Fibroblast of skin of right biceps (primary cell): ENCODE measurements at regions not wholly inside any gene's neighbourhood (a gene's known extent, or its start where the extent isn't known, plus 50 kb on each side); places are given as distances from the start of the nearest gene placed in this dataset.
"Not testable (repeated sequence)": the region's sequence is repeated elsewhere in the genome, so short reads cannot be mapped to it uniquely, and the experiment has no call there.

ENCODE experiments used
- DNase-seq: peaks from one replicate; pipeline ENCODE4 v3.0.0-alpha.2; 2013

DNA sequence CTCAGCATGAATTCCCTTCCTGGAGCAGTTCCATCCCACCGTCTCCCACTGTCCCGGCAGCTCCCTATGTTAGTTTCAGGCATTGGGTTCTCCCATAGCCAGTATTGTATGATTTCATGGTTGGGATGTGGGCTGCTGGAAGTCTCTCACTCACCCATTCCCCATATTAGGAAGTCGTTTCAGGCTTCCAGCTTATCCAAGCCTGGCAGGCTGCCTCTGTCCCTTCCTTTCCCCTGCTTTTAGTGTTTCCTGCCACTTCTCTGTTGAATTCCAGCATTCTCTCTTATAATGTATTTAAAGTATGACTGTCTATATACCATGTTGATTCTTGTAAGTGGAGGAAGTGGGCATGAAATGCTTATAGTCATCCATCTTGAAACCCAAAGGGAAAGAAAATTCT is 309.7 kb upstream of the RBMS3 start:
- peak; percentile 5 for DNase-seq

DNA sequence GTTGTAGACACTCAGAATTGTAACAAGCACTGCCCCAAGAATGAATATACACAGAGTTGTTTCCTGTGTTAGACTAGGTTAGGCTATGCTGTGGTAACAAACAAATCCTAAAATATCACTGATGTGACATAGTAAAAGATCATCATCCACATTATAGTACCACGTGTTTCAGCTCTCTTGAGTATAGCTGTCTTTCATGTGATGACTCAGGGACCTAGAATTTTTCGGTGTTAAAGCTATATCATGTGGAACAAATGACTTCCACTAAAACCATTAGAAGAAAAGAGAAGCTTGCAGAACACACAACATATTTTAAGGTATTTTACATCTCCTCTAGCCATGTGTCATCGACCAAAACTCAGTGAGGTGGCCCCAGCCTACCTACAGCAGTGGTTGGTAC is 307.9 kb upstream of the RBMS3 start:
- DNase-seq, result peak; percentile 74

DNA sequence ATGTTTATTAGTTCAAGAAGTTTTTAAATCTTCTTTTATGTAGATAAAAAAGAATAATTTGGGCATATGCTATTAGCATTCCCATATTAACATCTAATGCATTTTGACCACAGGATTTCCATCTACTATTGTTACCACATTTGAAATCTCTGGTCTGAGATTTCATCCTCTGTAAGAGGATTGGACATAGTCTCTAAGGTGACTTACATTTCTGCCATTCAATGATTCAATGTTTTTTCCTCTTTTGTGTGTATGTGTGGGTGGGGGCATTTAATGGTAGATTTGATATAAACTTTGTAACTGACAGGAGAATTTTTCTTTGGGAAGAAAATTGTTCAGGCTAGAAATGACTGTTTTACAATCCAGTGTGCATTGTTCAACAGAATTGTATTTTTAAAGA is 307.3 kb upstream of the RBMS3 start:
- DNase-seq, result peak; percentile 61

DNA sequence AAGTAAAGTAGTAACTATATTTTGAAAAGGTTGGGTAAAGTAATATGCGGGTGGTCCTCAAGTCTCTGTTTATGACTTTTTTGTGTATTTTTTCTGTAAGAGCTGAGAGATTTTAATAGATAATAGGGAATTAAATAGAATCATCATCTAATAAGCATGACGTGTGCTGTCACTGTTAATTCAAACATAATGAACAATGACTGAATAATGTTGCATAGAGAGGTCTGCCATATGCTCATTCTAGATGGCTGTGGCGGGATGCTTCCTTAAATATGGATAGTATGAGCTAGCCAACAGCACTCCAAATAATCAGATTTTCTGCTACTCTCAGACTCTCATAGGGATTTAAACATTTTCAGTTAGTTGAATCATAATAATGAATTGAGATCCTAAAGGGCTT is 302.8 kb upstream of the RBMS3 start:
- DNase-seq, result no peak

DNA sequence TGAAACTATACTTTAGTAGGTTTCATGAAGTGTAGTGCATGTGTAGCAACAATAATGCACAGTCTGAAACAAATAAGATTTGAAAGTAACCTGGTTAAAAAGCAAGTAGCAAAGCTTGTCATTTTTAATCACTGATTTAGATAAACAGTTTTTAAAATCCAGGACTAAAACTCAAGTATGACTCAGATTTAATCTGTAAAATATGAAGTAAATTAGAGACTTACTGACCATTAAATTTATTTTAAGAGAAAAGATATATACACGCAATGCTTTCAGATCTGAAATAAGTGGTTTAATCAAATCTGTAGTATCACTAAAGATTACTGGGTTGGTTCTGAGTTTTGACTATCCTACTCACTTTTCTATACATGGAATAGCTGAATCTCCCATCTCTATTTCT is 300.7 kb upstream of the RBMS3 start:
- DNase-seq, result no peak

- no peak for DNase-seq
These were observed 300.2 kb upstream of the RBMS3 start for GRCh38 chr3:28980631-28981030.

GRCh38 chr3:28982906-28983305 is 298.0 kb upstream of the RBMS3 start:
- no peak for DNase-seq

GRCh38 chr3:28986922-28987321 is 293.9 kb upstream of the RBMS3 start:
- DNase-seq, result no peak

DNA sequence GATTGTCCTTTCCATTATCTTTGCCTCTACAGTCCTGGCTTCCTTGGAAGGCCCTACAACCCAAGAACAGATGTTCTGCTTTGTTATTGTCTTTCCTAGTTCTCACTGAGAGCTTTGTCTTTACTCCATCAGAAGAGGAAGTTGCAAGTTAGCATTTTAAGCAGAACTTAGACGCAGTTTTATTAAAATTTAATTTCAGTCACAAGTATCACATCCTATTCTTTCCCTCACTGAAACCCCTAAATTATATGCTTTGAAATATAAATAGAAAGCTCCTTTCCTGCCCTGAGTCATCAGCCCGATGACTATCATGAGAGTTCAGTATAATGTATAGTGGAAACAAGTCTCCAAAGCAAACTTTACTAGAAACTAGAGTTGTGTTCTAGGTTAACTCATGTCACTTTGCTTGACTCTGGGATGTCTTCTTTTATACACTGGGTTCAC is 291.2 kb upstream of the RBMS3 start:
- DNase-seq, result peak; percentile 39

- DNase-seq, result no peak
These were observed 286.5 kb upstream of the RBMS3 start for GRCh38 chr3:28994161-28994905.

- no peak for DNase-seq
These were observed 275.8 kb upstream of the RBMS3 start for GRCh38 chr3:29004885-29005599.

DNA sequence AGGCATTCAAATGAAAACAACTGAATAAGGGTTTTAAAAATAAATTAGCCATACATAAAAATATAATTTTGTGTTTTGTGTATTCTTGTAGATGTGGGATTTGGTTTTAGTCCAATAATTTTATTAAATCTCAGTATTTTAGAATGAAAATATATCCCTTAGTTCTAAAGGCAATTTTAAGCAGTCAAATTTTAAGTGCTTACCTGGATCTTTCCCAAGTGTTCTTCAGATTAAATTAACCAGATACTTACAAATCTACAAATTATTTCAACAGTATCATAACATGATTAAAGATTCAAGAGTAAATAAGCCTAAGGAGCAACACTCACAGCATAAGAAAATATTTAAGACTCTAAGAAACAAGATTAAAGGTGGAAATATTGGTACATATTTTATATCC is 275.0 kb upstream of the RBMS3 start:
- DNase-seq, result no peak

- no peak for DNase-seq
These were observed 269.4 kb upstream of the RBMS3 start for GRCh38 chr3:29011441-29011840.

GRCh38 chr3:29011966-29012365 is 268.9 kb upstream of the RBMS3 start:
- no peak for DNase-seq

GRCh38 chr3:29022976-29023375 is 257.9 kb upstream of the RBMS3 start:
- DNase-seq, result no peak

- no peak for DNase-seq
These were observed 254.6 kb upstream of the RBMS3 start for GRCh38 chr3:29026286-29026685.

DNA sequence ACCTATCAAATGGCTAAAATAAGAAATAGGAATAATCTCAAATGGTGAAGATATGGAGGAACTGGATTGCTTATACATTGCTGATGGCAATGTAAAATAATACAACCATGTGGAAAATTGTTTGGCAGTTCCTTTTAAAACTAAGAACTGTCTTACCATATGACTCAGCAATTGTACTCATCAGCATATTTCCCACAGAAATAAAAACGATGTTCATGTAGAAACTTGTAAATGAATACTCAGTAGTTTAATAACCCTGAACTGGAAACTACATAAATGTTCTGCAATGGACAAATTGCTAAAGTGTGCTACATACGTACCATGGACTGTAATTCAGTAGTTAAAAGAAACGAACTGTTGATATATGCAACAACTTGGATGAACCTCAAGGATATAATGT is 253.9 kb upstream of the RBMS3 start:
- DNase-seq, result no peak

DNA sequence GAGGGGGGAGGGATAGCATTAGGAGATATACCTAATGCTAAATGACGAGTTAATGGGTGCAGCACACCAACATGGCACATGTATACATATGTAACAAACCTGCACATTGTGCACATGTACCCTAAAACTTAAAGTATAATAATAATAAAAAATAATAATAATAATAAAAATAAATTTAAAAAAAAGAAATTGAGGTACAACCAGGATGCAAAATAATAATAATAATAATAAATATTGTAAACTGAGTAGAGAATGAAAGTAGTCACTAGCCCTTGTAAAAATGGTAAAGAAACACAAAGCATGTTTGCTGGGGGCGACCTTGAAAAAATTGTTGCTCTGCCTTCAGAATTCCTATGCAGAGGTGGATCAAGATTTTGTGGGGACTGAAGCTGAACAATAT is 249.7 kb upstream of the RBMS3 start:
- DNase-seq, result not testable (repeated sequence)

DNA sequence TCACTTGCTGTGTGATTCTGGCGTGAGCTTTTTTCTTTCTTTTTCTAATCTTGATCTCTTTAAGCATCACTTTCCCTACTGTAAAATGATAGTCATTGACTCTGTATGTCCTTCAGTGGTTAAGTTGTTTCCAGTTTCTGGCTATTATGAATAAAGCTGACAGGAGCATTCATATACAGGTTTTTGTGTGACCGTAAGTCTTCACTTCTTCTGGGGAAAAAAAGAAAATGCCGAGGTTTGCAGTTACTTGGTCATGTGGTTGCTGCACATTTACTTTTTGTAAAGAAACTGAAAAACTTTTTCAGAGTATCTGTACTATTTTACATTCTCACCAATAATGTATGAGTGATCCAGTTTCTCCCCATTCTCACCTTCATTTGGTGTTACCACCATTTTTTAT is 247.4 kb upstream of the RBMS3 start:
- no peak for DNase-seq

- no peak for DNase-seq
These were observed 230.7 kb upstream of the RBMS3 start for GRCh38 chr3:29050155-29050554.

GRCh38 chr3:29057326-29057725 is 223.5 kb upstream of the RBMS3 start:
- DNase-seq, result peak; percentile 73

GRCh38 chr3:29064085-29064484 is 216.8 kb upstream of the RBMS3 start:
- DNase-seq, result peak; percentile 78

DNA sequence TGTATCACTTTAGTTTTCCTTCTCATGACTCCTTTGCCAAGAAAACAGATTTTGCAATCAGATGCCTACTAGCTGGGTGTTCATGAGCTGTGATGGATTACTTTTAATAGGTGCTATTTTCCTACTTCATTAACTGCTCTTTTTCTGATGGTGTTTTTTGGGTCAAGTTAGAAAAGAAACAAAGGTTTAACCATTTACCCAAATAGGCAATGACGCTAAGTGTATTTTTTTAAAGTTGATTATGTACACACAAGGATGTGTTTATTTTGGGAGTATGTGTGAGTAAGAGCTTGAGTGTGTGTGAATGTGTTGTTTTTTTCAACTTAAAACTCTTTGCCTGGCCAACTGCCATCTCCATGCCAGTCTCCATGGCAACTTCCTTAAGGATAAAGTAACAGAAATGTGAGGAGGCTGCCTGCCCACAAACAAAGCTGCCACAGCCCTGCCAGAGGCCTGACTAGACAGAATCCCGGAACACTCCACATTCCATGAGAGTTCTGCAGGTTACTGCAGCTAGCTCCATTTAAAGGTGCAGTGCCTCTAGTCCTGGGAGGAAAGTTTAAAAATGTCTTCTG is 215.6 kb upstream of the RBMS3 start:
- DNase-seq, result peak; percentile 95

DNA sequence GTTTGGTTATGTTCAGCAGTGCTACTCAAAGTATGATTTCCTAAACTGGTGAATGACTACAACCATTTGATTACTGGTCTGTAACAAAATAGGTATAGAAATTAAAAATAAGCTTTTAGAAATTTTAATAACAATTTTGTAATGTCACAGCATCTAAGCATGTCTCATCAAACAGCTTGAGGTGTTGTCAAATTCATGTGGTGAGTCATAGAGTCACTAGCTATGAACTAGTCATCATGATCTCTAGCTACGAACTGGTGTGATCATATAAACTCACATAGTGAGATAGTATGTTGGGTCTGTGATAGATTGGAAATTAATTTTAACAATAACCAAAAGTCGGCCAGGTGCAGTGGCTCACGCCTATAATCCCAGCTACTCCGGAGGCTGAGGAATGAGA is 213.9 kb upstream of the RBMS3 start:
- peak; percentile 33 for DNase-seq
